Stimulated activated CD4-positive, alpha-beta T cell treated with anti-CD3 and anti-CD28 coated beads, Interleukin-4, amount 100 ng/mL, for 48 hours (primary cell): ENCODE measurements at regions not wholly inside any gene's neighbourhood (a gene's known extent, or its start where the extent isn't known, plus 50 kb on each side); places are given as distances from the start of the nearest gene placed in this dataset.
A peak's percentile ranks its signal among the peaks of the same experiment; 100 is the strongest.

Source experiments
- DNase-seq, 2 donors: peaks; one replicate each; pipeline ENCODE4 v3.0.0-alpha.2; 2020; ENCODE audit warnings: low read depth in 2 of 2

DNA sequence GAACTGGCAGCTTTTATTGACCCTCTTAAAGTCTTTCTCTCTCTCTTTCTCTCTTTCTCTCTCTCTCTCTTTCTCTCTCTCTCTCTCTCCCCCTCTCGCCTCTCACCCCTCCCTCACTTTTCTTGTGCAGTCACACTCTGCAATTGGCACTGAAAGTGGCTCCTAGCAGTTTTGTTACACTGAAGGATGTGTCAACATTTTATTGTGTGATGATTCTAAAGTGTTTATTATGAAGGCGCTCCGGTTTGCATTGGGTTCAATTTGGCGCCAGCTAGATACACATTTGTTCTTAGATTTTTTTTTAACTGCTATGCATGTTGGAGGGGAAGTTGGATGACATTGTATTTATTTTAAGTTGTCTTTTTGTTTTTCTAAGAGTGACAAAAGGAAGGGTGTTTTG, 64.0 kb upstream of the CHRM3 start:
- DNase-seq: no peak

DNA sequence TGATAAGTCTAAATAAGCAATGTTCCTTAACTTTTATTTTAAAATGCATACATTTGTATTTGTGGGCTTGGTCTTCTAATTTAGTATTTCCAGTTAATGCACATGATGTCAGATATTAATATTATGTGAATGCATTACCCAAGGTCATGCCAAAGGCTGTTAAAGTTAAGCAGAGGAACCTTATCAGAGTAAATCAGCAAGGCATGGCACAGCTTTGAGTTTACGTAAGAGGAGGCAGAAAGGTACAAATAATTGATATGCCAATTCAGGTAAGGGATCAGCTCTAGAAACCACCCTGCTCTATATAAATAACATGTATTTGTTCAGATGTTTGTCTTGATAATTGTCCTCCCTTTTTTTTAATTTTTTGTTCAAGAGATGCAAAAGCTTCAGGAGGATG, 64.5 kb upstream of the CHRM3 start:
- DNase-seq: no peak

DNA sequence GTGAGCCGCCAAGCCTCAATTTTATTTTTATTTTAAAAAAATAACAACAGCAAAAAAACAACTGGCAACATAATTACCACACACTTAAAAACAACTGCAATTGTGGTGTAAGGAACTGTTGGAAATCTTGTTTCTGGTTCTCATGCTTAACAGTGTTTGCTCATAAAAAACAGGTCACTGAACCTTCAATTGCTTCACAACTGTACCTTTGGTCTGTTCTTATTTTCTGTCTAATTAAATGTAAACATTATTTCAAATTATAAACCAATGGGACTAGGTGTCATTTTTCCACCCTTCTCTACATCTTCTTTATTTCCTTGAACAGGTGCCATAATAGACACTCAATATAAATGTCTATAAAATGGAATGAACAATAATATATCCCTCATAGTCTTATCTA, 68.4 kb upstream of the CHRM3 start:
- no peak for DNase-seq

DNA sequence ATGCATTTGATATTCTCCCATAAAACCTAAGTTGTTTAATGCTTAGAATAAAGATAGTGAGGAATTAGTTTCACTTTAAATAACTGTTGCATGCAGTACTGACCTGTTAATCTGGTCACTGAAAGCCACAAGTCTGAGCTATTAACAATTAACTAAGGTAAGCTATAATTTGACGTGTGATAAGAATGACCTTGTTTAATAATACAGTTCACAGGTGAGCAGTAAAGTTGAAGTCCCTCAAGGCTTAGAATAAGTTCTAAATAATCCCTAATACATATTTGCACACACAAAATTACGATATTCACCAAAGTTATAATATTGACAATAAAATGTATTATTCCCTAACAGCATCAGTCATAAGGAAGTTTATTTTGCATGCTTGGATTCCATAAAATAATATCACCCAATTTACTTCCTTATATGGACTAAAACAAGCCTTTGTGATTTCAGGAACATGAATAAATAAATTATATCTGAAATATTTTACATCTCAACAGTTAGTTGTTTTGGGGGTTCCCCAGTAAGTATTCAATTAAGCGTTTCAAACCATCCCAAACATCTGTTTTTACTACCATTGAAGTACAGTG, 70.6 kb upstream of the CHRM3 start:
- DNase-seq: no peak

DNA sequence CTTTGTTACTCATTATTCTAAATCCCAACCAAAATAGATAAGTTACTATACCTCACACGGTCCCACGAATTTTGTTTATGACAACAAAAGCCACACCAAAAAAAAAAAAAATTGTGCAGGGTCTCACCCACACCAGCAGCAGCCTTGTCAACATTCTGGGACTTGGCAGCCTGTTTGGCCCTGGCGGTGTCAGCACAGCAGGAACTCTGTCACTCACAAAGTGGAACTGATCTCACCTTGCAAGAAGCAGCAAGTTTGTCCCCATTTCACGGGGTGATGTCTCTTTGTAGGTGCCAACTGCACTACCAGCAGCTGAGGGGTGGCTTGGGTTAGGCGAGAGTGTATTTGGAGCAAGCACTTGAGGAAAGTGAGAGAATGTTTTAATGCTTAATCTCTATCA, 75.0 kb upstream of the CHRM3 start:
- no peak for DNase-seq

DNA sequence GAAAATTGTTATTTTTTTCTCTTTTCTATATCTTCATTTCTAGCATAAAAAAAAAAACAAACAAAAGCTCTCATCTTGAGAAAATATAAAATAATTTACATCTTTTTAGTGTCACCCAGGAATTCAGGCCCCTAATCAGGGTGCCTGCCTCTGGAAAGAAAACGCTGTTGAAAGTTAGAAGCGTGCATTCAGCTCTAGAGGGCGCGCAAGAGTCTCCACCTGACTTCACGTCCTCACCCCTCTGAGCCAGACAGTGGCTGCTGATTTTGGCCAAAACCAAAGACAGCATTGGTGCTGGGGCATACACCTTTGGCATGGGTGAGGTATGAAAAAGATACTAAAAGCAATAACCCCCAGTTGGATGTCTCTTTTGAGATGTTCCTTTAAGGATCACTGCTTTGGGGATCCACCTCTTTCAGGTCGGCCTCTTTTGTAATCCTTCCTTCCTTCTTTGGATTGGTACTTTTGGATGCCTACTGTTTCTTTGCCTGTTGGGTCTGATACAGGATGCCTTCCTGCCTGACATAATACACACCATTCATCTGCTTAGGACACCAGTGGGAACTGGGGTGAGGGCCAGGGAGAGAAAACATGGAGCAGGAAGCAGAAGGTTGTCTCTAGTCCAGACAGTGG, 77.6 kb upstream of the CHRM3 start:
- peak; percentile 14 to 23 for DNase-seq

DNA sequence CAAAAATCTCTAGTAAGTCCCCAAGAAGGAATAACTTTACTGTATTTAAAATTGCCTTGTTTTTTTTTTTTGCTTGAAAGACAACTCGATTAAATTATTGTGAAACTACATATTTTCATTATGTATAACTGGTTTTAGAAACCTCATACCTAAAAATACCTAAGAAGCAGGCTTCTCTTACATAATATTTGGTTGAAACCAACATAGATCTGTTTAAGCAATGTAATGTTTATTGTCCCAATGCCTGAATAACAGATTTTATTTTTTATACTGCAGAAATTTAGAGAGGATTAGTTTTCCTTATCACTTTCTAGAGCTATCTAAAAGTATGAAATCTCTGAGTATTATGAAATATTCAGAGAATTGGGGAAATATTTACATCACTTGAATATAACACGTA, 78.5 kb upstream of the CHRM3 start:
- no peak for DNase-seq

DNA sequence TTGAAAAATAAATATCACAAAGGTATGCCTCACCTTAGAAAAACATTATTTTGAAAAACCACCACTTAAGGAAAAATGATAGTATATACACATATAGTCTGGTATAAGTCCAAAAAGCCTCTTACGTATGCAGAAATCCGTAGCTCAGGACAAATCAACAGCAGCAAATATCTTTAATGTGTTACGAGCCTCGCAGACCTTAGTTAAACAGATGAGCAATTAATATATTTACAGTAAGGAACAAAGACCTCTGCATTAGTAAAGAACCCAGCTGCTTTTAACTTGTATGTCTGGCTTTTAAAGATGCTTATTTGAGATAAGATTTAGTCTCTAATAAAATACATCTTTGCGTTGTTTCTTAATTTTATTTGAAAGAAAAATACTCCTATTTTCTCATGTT, 79.9 kb upstream of the CHRM3 start:
- no peak for DNase-seq

DNA sequence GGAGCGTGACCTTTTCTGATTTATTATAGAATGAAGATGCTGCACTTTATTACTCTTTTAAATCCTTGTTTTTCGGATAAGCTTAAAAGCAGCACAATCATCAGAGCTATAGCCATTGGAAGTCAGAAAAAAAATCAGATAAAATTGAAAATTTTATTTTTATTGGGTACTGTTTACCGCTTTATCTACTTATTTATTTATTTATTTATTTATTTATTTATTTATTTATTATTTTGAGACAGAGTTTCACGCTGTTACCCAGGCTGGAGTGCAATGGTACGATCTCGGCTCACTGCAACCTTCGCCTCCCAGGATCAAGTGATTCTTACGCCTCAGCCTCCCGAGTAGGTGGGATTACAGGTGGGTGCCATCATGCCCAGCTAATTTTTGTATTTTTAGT, 83.1 kb upstream of the CHRM3 start:
- no peak for DNase-seq

DNA sequence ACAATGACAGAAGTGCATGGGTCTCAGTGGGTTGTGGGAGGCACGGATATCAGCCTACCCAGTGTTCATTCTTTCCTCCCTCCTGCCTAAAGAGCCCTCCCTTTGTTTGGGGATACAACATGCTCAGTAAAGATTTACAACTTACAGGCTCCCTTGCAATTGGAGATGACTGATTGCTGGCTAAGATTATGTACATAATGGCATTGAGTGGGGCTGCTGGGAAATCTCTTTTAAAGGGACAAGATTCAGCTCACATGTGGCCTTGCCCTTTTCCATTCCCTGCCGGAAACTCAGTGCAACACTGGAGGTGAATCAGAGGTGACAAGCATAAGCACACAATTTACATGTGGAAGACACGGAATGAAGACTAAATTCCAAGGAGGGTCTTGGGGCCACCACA, 83.7 kb upstream of the CHRM3 start:
- DNase-seq: no peak

DNA sequence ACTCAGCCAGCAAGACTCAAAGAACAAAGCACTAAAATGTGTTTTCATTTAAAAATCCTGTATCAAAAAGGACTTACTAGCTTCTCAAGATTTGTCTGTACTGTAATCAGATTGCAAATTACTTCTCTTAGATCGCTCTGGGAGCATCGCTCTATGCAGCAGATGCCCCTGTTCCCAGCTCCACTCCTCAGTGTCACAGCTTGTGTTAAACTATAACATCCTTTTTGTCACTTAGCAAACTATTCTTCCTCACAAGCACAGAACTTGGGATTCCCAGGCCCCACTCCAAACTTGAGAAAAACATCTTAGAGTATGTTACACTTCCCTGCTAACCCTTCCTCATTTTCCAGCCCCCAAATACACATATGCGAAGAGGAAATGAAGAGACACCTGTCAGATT, 85.1 kb upstream of the CHRM3 start:
- no peak for DNase-seq

DNA sequence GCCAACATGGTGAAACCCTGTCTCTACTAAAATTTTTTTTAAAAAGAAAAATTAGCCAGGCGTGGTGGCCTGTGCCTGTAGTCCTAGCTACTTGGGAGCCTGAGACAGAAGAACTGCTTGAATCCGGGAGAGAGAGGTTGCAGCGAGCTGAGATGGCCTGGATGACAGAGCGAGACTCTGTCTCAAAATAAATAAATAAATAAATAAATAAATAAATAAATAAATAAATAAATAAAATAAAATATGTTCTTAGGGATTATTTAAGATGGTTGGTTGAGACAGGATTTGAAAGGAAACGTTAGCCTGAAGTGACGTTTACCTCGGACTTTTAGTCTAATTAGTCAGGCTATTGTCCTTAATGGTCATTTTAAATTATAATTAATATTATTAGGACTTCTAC, 88.5 kb upstream of the CHRM3 start:
- no peak for DNase-seq

DNA sequence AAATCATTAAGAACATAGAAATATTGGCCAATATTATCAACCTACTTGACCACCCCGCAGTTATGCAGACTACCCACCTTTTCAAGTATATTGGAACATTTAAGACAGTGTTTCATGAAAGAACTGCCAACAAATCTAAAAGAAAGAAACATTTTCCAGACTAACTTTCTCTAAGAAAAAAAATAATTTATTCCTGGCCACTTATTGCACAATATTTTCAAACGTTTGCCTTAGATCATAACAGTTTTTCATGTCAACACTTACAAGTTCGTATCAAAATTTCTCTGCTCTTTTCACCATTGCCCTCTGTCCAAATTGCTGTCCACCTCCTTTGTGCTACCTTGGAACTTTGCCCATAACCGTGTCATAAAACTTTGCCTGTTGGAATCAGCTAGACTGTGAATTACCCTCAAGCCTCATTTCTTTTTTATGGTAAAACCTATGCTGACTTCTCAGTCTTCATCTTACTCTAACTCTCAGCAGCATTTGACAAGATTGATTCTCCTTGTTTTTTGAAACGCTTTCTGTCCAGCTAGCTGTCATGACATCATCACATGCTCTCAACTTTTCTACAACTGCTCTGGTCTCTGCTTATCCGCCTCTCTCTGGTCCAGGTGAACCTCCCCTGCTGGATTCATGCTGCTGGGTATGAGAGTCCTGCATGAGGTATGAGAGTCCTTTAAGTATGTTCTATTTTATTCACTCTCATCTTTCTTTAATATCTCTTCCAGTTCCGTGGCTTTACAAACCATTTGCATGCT, 92.8 kb upstream of the CHRM3 start:
- DNase-seq: no peak

DNA sequence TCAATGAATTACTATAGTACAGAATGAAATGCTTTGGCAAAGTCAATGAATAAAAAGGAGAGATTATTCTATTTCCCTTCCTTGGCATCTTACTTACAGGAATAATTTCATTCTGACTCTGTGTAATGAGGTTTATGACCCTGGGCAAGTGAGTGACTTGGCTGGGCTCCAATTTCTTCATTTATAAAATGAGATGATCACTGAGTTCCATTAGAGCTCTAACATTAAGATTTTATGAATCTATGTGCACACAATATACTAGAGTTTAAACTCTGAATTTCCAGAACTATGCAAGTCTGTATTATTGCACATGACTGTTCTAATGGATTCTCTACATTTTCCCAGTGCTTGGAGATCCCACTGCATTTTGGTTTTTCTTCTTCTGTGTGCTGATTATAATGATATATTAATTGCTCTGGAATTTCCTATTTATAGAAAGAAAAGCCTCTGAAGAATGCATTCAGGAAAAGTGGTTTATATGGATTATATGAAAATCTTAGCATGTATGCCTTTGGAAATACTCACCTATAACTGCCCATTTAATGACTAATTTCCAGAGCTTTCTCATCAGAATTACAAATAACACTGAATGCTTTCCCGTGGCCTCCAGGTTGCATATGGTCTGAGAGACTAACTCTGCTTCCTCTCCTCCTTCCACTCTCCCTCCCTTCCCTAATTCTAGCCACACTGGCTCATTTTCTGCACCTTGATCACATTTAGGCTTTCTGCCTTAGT, 97.4 kb upstream of the CHRM3 start:
- no peak for DNase-seq

DNA sequence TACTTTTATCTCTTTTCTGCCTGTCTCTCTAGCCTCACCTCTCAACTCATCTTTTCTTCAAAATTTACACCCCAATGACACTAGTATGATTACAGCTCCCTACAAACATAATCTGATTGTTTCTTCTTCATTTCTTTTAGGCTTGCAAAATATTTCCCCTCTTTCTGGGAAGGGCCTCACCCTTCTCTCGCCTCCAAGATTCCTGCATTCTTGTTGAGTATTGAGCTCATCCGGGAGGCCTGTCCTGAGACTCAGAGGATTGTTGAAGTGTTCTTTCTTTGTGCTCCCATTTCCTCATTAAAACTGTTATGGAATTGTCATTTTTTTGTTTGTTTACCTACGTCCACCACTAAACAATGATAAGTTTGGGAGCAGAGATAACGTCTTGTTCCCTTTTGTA, 99.1 kb upstream of the CHRM3 start:
- DNase-seq: no peak

DNA sequence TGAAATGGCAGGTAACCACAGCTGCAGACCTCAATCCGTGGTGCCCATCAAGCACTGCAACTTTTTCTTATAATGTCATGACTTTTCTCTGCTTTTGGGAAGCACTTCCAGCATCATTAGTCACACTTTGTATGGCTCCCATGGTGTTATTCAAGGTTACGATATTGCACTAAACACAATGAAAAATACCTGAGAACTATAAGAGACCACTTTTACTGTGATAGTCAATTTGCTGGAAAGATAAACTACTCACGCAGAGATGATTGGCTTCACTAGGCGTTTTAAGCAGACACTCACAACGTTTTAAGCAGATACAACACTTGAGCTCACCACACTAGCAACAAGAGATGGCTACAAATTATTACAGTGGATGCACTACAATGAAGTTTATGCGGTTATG, 103.2 kb upstream of the CHRM3 start:
- no peak for DNase-seq

DNA sequence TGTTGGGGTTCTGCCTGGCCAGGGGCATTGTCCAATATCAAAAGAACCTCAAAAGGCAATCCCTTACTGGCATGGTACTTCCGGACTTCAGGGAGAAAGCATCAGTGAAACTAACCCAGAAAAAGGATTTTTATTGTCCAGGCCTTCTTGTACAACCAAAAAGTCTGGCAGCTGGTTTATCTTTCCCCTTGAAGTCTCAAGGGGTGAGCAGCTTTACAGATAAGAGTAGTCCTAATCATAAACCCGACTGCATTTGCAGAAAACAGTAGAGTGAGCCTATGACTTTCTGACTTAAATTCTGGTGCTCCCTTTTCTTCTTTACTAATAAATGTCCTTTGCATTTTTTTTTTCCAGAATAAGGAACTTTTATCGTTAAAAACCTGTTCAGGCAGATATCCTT, 104.0 kb upstream of the CHRM3 start:
- no peak for DNase-seq

DNA sequence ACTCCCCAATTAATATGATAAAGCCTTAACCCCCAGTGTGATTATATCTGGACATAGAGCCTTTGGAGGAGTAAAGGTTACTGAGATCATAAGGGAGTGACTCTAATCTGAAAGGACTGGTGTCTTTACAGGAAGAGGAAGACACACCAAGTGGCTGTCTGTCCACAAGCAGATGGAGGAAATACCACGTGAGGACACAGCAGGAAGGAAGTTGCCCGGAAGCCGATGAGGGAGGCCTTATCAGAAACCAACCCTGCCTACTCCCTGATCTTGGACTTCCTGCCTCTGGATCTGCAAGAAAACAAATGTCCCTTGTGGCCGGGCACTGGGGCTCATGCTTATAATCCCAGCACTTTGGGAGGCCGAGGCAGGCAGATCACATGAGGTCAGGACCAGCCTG, 110.3 kb upstream of the CHRM3 start:
- DNase-seq: no peak

DNA sequence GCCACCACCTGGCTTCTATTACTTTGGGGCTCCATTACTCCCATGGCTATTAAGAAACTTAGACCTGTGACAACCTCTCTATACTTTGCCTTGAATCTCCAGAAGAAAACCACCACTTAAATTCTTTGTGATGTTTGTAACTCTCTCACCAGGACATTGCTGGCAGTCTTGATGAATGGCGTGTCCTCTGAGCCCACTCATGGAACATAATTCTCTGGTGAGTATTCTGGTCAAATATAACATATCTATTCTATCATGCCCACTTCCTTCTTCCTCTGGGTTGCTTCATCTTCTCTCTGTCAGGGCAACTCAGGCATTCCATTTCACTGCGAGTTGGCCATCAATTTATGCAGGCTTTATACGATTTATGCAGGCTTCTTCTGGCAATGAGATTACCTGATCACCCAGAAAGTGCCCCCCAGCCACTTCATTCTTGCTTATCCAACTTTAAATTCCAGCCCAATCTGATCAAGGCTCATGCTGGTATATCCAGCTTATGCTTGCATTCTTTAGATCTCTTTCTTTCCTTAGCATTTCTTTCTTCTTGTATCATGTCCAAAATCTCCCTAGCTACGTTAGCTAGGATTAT, 112.0 kb upstream of the CHRM3 start:
- no peak for DNase-seq

DNA sequence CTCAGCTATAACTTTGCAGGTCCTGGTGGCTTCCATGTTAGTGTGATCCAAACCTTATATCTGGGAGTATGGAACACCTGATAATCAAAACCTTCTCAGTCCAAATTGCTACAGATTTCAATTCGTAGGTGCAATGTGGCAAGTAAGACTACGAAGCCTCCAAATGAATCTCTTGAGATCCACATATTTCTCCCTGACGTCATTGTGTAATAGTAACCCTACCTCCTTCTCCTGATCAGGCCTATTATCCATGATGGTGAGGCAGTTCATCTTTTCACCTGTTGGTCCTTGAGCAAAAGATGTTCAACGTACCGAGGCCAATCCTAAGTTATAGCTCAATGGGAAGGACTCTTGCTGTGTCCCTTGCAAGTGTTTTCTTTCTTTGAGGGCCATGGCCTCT, 115.9 kb upstream of the CHRM3 start:
- DNase-seq: no peak

DNA sequence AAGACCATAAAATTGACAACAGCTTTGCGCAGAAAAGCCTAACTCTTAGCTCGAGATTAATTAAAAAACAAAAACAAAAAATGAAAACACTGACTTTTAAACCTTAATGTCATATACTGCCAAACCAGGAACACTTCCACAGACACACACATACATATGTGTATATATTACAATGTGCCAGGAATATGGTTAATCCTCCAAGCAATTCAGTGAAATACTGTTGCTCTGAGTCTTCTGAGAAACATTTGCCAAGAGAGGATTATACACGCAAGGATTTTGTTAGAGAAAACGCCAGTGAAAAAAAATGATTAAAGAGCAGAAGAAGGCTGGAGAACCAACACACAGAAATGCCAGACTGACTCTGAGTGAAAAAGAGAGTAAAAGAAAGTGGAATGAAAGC, 116.7 kb upstream of the CHRM3 start:
- DNase-seq: no peak

DNA sequence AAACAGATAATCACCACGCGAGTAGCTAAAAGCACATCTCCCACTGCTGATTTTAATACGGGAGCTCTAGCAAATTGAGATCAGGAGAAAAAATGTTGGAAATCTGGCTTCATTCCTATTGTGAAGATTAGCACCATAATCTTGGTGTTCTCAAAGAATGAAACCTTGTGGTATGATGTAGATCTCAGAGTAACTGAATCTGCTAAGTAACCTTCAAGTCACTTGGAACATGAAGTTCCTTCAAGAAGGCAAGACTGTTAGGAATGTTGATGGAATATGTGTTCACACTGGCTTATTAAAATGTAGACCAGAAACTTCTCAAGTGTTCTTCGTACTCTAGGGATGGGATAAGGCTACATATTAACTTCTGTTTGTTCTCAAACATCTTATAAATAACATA, 117.4 kb upstream of the CHRM3 start:
- DNase-seq: no peak
